MM.1S (cell line): ENCODE measurements at regions not wholly inside any gene's neighbourhood (a gene's known extent, or its start where the extent isn't known, plus 50 kb on each side); places are given as distances from the start of the nearest gene placed in this dataset.
"Not testable (repeated sequence)": the region's sequence is repeated elsewhere in the genome, so short reads cannot be mapped to it uniquely, and the experiment has no call there.

Experiments
- DNase-seq: peaks from one replicate; pipeline ENCODE4 v3.0.0-alpha.2; 2015
- H2AFZ ChIP-seq: fragments of 300-600 bp; sonication (generic); 2 replicates; pipeline ENCODE4 v1.6.0; 2016; ENCODE audit warnings: antibody characterized with exemption, low read length
- H3F3A ChIP-seq: fragments of 300-600 bp; sonication (generic); 2 replicates; pipeline ENCODE4 v1.6.1; 2016; ENCODE audit warnings: mild to moderate bottlenecking, antibody characterized with exemption, low read length, moderate library complexity, mixed read lengths; ENCODE audit not compliant: insufficient read depth
- H3K27ac ChIP-seq: fragments of 300-600 bp; sonication (generic); 2 replicates; pipeline ENCODE4 v1.5.1; 2016; ENCODE audit warnings: mild to moderate bottlenecking, low read length
- H3K27me3 ChIP-seq: fragments of 300-600 bp; sonication (generic); replicated peaks from 2 replicates; pipeline ENCODE4 v1.6.0; 2016; ENCODE audit warnings: low read length; ENCODE audit not compliant: insufficient read depth
- H3K36me3 ChIP-seq: fragments of 300-600 bp; sonication (generic); replicated peaks from 2 replicates; pipeline ENCODE4 v1.6.1; 2016; ENCODE audit warnings: mild to moderate bottlenecking, low read length, mixed read lengths; ENCODE audit not compliant: insufficient read depth
- H3K4me1 ChIP-seq: fragments of 300-600 bp; sonication (generic); 2 replicates; pipeline ENCODE4 v1.6.1; 2016; ENCODE audit warnings: low read length, mixed read lengths
- H3K4me2 ChIP-seq: fragments of 300-600 bp; sonication (generic); 2 replicates; pipeline ENCODE4 v1.6.0; 2016; ENCODE audit warnings: low read depth, low read length
- H3K4me3 ChIP-seq: fragments of 300-600 bp; sonication (generic); 2 replicates; pipeline ENCODE4 v1.5.1; 2016; ENCODE audit warnings: low read length, mixed read lengths
- H3K79me2 ChIP-seq: fragments of 300-600 bp; sonication (generic); 2 replicates; pipeline ENCODE4 v1.6.1; 2016; ENCODE audit warnings: mixed run types, low read length, mixed read lengths
- H3K9ac ChIP-seq: fragments of 300-600 bp; sonication (generic); 2 replicates; pipeline ENCODE4 v1.6.1; 2016; ENCODE audit warnings: low read length, mixed read lengths
- H3K9me2 ChIP-seq: fragments of 300-600 bp; sonication (generic); replicated peaks from 2 replicates; pipeline ENCODE4 v1.6.1; 2016; ENCODE audit warnings: mild to moderate bottlenecking, low read length, mixed read lengths; ENCODE audit not compliant: insufficient read depth
- H3K9me3 ChIP-seq: fragments of 300-600 bp; sonication (generic); replicated peaks from 2 replicates; pipeline ENCODE4 v1.6.1; 2016; ENCODE audit warnings: mild to moderate bottlenecking, low read length, mixed read lengths; ENCODE audit not compliant: insufficient read depth
- H4K20me1 ChIP-seq: fragments of 300-600 bp; sonication (generic); 2 replicates; pipeline ENCODE4 v1.6.1; 2016; ENCODE audit warnings: mild to moderate bottlenecking, low read length, moderate library complexity, mixed read lengths; ENCODE audit not compliant: insufficient read depth
- EZH2 ChIP-seq: fragments of 300-600 bp; sonication (generic); optimal IDR thresholded peaks from 2 replicates; pipeline ENCODE3; 2017; ENCODE audit warnings: low read depth, mild to moderate bottlenecking, antibody characterized with exemption, low read length, mixed read lengths
- EZH2phosphoT487 ChIP-seq: fragments of 300-600 bp; sonication (generic); IDR thresholded peaks from 2 replicates; pipeline ENCODE4 v1.6.1; 2018; ENCODE audit warnings: antibody characterized with exemption, low read length
- TF ChIP-seq, protein P1 (sequence below): fragments of 300-600 bp; sonication (generic); IDR thresholded peaks from 2 replicates; pipeline ENCODE4 v1.5.1; 2016; ENCODE audit warnings: antibody characterized with exemption, low read length, mixed read lengths

DNA sequence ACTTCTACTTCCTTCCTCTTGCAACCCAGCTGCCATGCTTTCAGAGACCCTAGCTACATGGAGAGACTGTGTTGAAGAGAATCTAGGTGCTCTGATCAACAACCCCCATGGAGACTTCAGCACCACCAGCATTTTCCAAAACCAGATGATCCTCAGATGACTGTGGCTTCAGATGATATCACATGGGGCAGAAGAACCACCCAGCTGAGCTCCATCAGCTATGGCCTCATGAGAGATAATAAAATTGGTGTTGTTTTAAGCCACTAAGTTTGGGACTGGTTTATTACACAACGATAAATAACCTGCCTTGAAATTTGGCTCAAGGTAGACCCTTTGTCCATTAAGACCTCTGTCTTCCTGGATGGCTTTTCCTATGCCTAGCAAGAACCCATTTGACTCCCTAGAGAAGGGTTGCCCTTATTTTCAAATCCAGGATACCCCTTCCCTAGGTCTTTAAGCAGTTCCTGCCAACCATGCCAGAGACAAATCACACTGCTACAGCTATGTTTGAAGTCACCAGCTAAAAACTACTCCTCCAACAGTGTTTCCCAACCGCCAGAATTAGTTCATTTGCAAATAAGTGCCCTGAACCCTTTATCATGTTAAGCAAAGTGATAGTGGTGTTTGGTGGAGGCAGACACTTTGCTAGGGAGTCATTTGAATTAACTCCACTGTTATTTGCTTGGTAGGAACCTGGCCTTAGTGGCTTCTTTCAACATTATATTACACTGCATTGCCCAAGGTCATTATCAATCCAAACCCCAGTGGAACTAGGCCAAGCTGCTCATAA lies 136.9 kb upstream of the PALS2 start:
- no peaks in the 10 kb centered on the region for H3K9me3 ChIP-seq
- H3K4me2 ChIP-seq: no peak overlapping the region
- H4K20me1 ChIP-seq: no peaks in the 10 kb centered on the region
- TF ChIP-seq, protein P1, sequence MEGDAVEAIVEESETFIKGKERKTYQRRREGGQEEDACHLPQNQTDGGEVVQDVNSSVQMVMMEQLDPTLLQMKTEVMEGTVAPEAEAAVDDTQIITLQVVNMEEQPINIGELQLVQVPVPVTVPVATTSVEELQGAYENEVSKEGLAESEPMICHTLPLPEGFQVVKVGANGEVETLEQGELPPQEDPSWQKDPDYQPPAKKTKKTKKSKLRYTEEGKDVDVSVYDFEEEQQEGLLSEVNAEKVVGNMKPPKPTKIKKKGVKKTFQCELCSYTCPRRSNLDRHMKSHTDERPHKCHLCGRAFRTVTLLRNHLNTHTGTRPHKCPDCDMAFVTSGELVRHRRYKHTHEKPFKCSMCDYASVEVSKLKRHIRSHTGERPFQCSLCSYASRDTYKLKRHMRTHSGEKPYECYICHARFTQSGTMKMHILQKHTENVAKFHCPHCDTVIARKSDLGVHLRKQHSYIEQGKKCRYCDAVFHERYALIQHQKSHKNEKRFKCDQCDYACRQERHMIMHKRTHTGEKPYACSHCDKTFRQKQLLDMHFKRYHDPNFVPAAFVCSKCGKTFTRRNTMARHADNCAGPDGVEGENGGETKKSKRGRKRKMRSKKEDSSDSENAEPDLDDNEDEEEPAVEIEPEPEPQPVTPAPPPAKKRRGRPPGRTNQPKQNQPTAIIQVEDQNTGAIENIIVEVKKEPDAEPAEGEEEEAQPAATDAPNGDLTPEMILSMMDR: no peak
- TF ChIP-seq EZH2 (no peak), EZH2phosphoT487 (no peak)
- H3K27ac ChIP-seq: no peak overlapping the region
- H3K36me3 ChIP-seq: no peaks in the 10 kb centered on the region
- no peaks in the 10 kb centered on the region for H3K27me3 ChIP-seq
- peaks cover 5% of the 10 kb centered on the region for H3K4me1 ChIP-seq
- H3K79me2 ChIP-seq: no peaks in the 10 kb centered on the region
- no peak overlapping the region for H2AFZ ChIP-seq
- DNase-seq: no peak
- H3F3A ChIP-seq: no peaks in the 10 kb centered on the region
- no peak overlapping the region for H3K4me3 ChIP-seq
- no peak overlapping the region for H3K9ac ChIP-seq
- H3K9me2 ChIP-seq: no peaks in the 10 kb centered on the region

DNA sequence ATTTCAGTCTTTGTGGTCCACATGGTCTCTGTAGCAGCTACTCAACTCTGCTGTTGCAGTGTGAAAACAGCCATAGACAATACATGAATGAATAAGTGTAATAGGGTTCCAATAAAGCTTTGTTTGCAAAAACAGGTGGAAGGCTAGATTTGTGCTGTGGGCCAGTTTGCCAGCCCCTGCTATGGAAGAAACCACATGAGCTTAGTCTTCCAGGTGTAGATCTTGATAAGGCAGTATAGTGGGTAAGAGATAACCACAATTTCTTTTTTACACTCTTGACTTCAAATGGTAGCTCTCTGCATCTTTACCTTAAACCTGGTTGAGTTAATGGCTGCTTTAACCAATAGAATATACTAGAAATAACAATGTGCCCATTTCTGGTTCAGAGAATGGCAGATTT lies 135.0 kb upstream of the PALS2 start:
- Histone ChIP-seq H3K9ac (no peak overlapping the region), H3K27ac (no peak overlapping the region), H3F3A (peaks cover 6% of the 10 kb centered on the region), H3K36me3 (no peaks in the 10 kb centered on the region), H3K9me3 (no peaks in the 10 kb centered on the region), H3K79me2 (no peaks in the 10 kb centered on the region), H4K20me1 (no peaks in the 10 kb centered on the region), H2AFZ (no peak overlapping the region), H3K4me3 (no peak overlapping the region), H3K4me2 (no peak overlapping the region), H3K9me2 (no peaks in the 10 kb centered on the region), H3K4me1 (peaks cover 16% of the 10 kb centered on the region), H3K27me3 (no peaks in the 10 kb centered on the region)
- DNase-seq: peak; percentile 70
- TF ChIP-seq EZH2phosphoT487 (no peak), EZH2 (no peak)
- TF ChIP-seq, protein P1: no peak

GRCh38 chr7:24439104-24439503 lies 134.1 kb upstream of the PALS2 start:
- H4K20me1 ChIP-seq, H3K9me3 ChIP-seq, H3K79me2 ChIP-seq, H3K9me2 ChIP-seq, H3K4me3 ChIP-seq, H3K27me3 ChIP-seq, H3F3A ChIP-seq, H2AFZ ChIP-seq, H3K27ac ChIP-seq, H3K9ac ChIP-seq, H3K4me2 ChIP-seq, H3K36me3 ChIP-seq, DNase-seq: not testable (repeated sequence)
- H3K4me1 ChIP-seq: peaks cover 16% of the 10 kb centered on the region

DNA sequence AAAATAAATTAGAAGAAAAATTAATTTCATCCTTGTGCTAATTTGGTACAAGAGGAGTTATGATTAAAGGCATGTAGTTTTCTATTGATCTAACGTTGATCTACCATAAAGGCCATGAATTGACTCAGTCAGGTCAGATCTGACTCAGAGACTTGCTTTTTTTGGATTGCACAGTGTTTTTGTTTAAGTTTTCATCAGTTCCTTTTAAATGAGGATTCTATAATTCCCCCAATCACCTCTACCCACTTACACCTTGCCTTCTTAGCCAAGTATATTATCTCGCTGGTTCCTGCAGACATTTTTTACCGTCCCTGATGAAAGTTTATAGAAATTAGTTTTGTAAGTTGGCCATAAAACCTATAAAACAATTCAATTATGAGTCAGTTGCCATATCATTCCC lies 132.4 kb upstream of the PALS2 start:
- Histone ChIP-seq H3K4me2 (no peak overlapping the region), H3K9ac (no peak overlapping the region), H3K79me2 (no peaks in the 10 kb centered on the region), H3K36me3 (no peaks in the 10 kb centered on the region), H2AFZ (no peak overlapping the region), H4K20me1 (no peaks in the 10 kb centered on the region), H3K27ac (no peak overlapping the region), H3K27me3 (no peaks in the 10 kb centered on the region), H3K4me1 (peaks cover 16% of the 10 kb centered on the region), H3F3A (peaks cover 6% of the 10 kb centered on the region), H3K4me3 (no peak overlapping the region), H3K9me3 (no peaks in the 10 kb centered on the region), H3K9me2 (no peaks in the 10 kb centered on the region)
- TF ChIP-seq EZH2phosphoT487 (no peak), EZH2 (no peak)
- no peak for DNase-seq
